GM23338 (cell line): ENCODE measurements at regions not wholly inside any gene's neighbourhood (a gene's known extent, or its start where the extent isn't known, plus 50 kb on each side); places are given as distances from the start of the nearest gene placed in this dataset.

Experiments
- ATAC-seq: fragments of 200-7000 bp; cut with Tn5 transposase; 3 replicates; pipeline ENCODE4 v1.9.1; 2020
- DNase-seq: peaks from one replicate; pipeline ENCODE4 v3.0.0-alpha.2; 2015; ENCODE audit warnings: low spot score
- H2AFZ ChIP-seq: fragments of 200-600 bp; sonication (generic); 2 replicates; pipeline ENCODE4 v1.8.0; 2016; ENCODE audit warnings: antibody characterized with exemption, mild to moderate bottlenecking, moderate library complexity
- H3F3A ChIP-seq: fragments of 200-600 bp; sonication (generic); replicated peaks from 2 replicates; pipeline ENCODE4 v1.8.0; 2017; ENCODE audit warnings: antibody characterized with exemption, mixed run types, low read depth
- H3K27ac ChIP-seq: fragments of 200-600 bp; sonication (generic); 2 replicates; pipeline ENCODE4 v1.6.1; 2016; ENCODE audit warnings: low read depth
- H3K27me3 ChIP-seq: fragments of 200-600 bp; sonication (generic); 2 replicates; pipeline ENCODE4 v1.8.0; 2016; ENCODE audit warnings: mild to moderate bottlenecking, mixed run types, moderate library complexity; ENCODE audit not compliant: insufficient read depth
- H3K36me3 ChIP-seq: fragments of 200-600 bp; sonication (generic); 2 replicates; pipeline ENCODE4 v1.8.0; 2016; ENCODE audit warnings: mild to moderate bottlenecking; ENCODE audit not compliant: insufficient read depth
- H3K4me1 ChIP-seq: fragments of 200-600 bp; sonication (generic); 2 replicates; pipeline ENCODE4 v1.8.0; 2016; ENCODE audit warnings: mild to moderate bottlenecking, moderate library complexity; ENCODE audit not compliant: insufficient read depth
- H3K4me2 ChIP-seq: fragments of 200-600 bp; sonication (generic); 2 replicates; pipeline ENCODE4 v1.7.1; 2017; ENCODE audit warnings: mixed run types
- H3K4me3 ChIP-seq: fragments of 200-600 bp; sonication (generic); 2 replicates; pipeline ENCODE4 v1.6.1; 2016; ENCODE audit warnings: mixed run types
- H3K79me2 ChIP-seq: fragments of 200-600 bp; sonication (generic); replicated peaks from 2 replicates; pipeline ENCODE4 v1.8.0; 2017; ENCODE audit warnings: mild to moderate bottlenecking; ENCODE audit not compliant: insufficient read depth
- H3K9me2 ChIP-seq: fragments of 200-600 bp; sonication (generic); 2 replicates; pipeline ENCODE4 v1.8.0; 2017; ENCODE audit not compliant: insufficient read depth
- H4K20me1 ChIP-seq: fragments of 200-600 bp; sonication (generic); replicated peaks from 2 replicates; pipeline ENCODE4 v1.8.0; 2017; ENCODE audit warnings: mild to moderate bottlenecking; ENCODE audit not compliant: insufficient read depth
- H3K27ac Mint-ChIP-seq: 2 replicates; pipeline ENCODE4 v1.8.0; 2020; ENCODE audit warnings: inconsistent platforms, mild to moderate bottlenecking, moderate library complexity, mixed read lengths
- H3K27me3 Mint-ChIP-seq: 3 replicates; pipeline ENCODE4 v1.8.0; 2022; ENCODE audit warnings: low read depth, mild to moderate bottlenecking, moderate library complexity, mixed read lengths, inconsistent platforms; ENCODE audit not compliant: insufficient read depth, poor library complexity
- H3K36me3 Mint-ChIP-seq: 3 replicates; pipeline ENCODE4 v1.8.0; 2021; ENCODE audit warnings: low read depth, mild to moderate bottlenecking, inconsistent platforms, moderate library complexity, mixed read lengths
- H3K4me1 Mint-ChIP-seq: 3 replicates; pipeline ENCODE4 v1.8.0; 2020; ENCODE audit warnings: mild to moderate bottlenecking, inconsistent platforms, mixed read lengths
- H3K4me3 Mint-ChIP-seq: 3 replicates; pipeline ENCODE4 v1.8.0; 2021; ENCODE audit warnings: moderate library complexity, mild to moderate bottlenecking, inconsistent platforms, mixed read lengths
- H3K9me3 Mint-ChIP-seq: 3 replicates; pipeline ENCODE4 v1.8.0; 2020; ENCODE audit warnings: moderate library complexity, mild to moderate bottlenecking, inconsistent platforms, mixed read lengths
- EZH2phosphoT487 ChIP-seq: fragments of 200-600 bp; sonication (generic); IDR thresholded peaks from one replicate; pipeline ENCODE4 v1.8.1; 2018; ENCODE audit warnings: antibody characterized with exemption; ENCODE audit not compliant: unreplicated experiment
- NANOG ChIP-seq: IDR thresholded peaks from 2 replicates; pipeline ENCODE4 v1.6.1; 2016; ENCODE audit warnings: antibody characterized with exemption, borderline replicate concordance
- STAT1 ChIP-seq: IDR thresholded peaks from one replicate; pipeline ENCODE4 v1.6.1; 2016; ENCODE audit warnings: antibody characterized with exemption; ENCODE audit not compliant: unreplicated experiment
- ZNF331 ChIP-seq: fragments of 250-450 bp; sonication (Bioruptor Pico); IDR thresholded peaks from 2 replicates; pipeline ENCODE4 v1.5.0; 2020; ENCODE audit warnings: low read depth, mild to moderate bottlenecking, moderate library complexity
- TF ChIP-seq, protein P1 (sequence below), 2 experiments: fragments of 200-600 bp in 1 of 2; sonication (generic) in 1 of 2; conservative IDR thresholded peaks; 2 replicates each; pipeline versions ENCODE4 v1.5.1 to v1.6.1; 2016 to 2017; ENCODE audit warnings: antibody characterized with exemption in 2 of 2, low read depth in 2 of 2, mild to moderate bottlenecking in 2 of 2, moderate library complexity in 1 of 2
- TF ChIP-seq, protein P2 (sequence below): fragments of 250-450 bp; sonication (Bioruptor Pico); IDR thresholded peaks from 2 replicates; pipeline ENCODE4 v1.5.0; 2020; ENCODE audit warnings: mild to moderate bottlenecking, moderate library complexity

DNA sequence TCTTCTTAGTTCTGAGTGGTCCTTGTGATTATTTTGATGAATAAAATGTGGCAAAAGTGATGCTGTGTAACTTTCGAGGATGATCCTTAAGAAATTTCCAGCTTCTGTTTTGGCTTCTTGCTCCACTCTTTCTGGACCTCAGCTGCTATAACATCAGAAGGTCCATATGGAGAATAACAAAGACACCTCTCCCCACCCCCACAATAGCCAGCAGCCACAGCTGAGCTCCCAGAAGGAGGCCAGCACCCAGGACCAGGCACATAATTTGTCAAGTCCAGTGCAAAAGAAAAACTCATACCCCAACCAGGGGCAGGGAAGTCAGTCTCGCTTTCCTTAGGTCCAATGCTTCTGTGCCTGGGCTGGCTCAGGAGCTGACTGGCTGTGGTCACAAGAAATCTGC, 357.6 kb downstream of the RFC3 start:
- no peaks in the 10 kb centered on the region for H3K9me2 ChIP-seq
- H3F3A ChIP-seq: no peaks in the 10 kb centered on the region
- H4K20me1 ChIP-seq: no peaks in the 10 kb centered on the region
- Mint-ChIP-seq H3K4me3 (no peak overlapping the region), H3K27me3 (peaks cover 4% of the 10 kb centered on the region), H3K4me1 (peaks cover 23% of the 10 kb centered on the region), H3K9me3 (no peaks in the 10 kb centered on the region), H3K36me3 (no peaks in the 10 kb centered on the region), H3K27ac (no peak overlapping the region)
- H3K4me3 ChIP-seq: no peak overlapping the region
- H2AFZ ChIP-seq: no peak overlapping the region
- DNase-seq: no peak
- H3K27me3 ChIP-seq: no peaks in the 10 kb centered on the region
- no peaks in the 10 kb centered on the region for H3K79me2 ChIP-seq
- no peaks in the 10 kb centered on the region for H3K36me3 ChIP-seq
- H3K4me1 ChIP-seq: peaks cover 9% of the 10 kb centered on the region; the same call in 1 of the 2 replicates
- no peak overlapping the region for H3K4me2 ChIP-seq
- TF ChIP-seq EZH2phosphoT487 (no peak), ZNF331 (CRISPR knock-in tag) (no peak), STAT1 (no peak), NANOG (no peak)
- TF ChIP-seq, protein P1, sequence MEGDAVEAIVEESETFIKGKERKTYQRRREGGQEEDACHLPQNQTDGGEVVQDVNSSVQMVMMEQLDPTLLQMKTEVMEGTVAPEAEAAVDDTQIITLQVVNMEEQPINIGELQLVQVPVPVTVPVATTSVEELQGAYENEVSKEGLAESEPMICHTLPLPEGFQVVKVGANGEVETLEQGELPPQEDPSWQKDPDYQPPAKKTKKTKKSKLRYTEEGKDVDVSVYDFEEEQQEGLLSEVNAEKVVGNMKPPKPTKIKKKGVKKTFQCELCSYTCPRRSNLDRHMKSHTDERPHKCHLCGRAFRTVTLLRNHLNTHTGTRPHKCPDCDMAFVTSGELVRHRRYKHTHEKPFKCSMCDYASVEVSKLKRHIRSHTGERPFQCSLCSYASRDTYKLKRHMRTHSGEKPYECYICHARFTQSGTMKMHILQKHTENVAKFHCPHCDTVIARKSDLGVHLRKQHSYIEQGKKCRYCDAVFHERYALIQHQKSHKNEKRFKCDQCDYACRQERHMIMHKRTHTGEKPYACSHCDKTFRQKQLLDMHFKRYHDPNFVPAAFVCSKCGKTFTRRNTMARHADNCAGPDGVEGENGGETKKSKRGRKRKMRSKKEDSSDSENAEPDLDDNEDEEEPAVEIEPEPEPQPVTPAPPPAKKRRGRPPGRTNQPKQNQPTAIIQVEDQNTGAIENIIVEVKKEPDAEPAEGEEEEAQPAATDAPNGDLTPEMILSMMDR (conservative IDR thresholded peaks at IDR 0.05; ENCODE audit: low read depth in 2 of 2): no peak
- TF ChIP-seq, protein P2, sequence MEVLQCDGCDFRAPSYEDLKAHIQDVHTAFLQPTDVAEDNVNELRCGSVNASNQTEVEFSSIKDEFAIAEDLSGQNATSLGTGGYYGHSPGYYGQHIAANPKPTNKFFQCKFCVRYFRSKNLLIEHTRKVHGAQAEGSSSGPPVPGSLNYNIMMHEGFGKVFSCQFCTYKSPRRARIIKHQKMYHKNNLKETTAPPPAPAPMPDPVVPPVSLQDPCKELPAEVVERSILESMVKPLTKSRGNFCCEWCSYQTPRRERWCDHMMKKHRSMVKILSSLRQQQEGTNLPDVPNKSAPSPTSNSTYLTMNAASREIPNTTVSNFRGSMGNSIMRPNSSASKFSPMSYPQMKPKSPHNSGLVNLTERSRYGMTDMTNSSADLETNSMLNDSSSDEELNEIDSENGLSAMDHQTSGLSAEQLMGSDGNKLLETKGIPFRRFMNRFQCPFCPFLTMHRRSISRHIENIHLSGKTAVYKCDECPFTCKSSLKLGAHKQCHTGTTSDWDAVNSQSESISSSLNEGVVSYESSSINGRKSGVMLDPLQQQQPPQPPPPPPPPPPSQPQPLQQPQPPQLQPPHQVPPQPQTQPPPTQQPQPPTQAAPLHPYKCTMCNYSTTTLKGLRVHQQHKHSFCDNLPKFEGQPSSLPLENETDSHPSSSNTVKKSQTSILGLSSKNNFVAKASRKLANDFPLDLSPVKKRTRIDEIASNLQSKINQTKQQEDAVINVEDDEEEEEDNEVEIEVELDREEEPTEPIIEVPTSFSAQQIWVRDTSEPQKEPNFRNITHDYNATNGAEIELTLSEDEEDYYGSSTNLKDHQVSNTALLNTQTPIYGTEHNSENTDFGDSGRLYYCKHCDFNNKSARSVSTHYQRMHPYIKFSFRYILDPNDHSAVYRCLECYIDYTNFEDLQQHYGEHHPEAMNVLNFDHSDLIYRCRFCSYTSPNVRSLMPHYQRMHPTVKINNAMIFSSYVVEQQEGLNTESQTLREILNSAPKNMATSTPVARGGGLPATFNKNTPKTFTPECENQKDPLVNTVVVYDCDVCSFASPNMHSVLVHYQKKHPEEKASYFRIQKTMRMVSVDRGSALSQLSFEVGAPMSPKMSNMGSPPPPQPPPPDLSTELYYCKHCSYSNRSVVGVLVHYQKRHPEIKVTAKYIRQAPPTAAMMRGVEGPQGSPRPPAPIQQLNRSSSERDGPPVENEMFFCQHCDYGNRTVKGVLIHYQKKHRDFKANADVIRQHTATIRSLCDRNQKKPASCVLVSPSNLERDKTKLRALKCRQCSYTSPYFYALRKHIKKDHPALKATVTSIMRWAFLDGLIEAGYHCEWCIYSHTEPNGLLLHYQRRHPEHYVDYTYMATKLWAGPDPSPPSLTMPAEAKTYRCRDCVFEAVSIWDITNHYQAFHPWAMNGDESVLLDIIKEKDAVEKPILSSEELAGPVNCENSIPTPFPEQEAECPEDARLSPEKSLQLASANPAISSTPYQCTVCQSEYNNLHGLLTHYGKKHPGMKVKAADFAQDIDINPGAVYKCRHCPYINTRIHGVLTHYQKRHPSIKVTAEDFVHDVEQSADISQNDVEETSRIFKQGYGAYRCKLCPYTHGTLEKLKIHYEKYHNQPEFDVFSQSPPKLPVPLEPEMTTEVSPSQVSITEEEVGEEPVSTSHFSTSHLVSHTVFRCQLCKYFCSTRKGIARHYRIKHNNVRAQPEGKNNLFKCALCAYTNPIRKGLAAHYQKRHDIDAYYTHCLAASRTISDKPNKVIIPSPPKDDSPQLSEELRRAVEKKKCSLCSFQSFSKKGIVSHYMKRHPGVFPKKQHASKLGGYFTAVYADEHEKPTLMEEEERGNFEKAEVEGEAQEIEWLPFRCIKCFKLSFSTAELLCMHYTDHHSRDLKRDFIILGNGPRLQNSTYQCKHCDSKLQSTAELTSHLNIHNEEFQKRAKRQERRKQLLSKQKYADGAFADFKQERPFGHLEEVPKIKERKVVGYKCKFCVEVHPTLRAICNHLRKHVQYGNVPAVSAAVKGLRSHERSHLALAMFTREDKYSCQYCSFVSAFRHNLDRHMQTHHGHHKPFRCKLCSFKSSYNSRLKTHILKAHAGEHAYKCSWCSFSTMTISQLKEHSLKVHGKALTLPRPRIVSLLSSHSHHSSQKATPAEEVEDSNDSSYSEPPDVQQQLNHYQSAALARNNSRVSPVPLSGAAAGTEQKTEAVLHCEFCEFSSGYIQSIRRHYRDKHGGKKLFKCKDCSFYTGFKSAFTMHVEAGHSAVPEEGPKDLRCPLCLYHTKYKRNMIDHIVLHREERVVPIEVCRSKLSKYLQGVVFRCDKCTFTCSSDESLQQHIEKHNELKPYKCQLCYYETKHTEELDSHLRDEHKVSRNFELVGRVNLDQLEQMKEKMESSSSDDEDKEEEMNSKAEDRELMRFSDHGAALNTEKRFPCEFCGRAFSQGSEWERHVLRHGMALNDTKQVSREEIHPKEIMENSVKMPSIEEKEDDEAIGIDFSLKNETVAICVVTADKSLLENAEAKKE (CRISPR knock-in tag): no peak
- ATAC-seq: no peak
- H3K27ac ChIP-seq: no peak overlapping the region
